Bronchial epithelial cell (primary cell): ENCODE measurements at regions not wholly inside any gene's neighbourhood (a gene's known extent, or its start where the extent isn't known, plus 50 kb on each side); places are given as distances from the start of the nearest gene placed in this dataset.

ENCODE experiments used
- DNase-seq: peaks from one replicate; pipeline ENCODE4 v3.0.0-alpha.2; 2010; ENCODE audit warnings: low read depth
- FAIRE-seq: peaks from 2 replicates; lab custom pipeline; 2011; peaks lifted over from hg19 to GRCh38; lab: Jason Lieb, UNC
- H3K27me3 ChIP-seq: 2 replicates; pipeline ENCODE4 v1.5.1; 2011; ENCODE audit warnings: low read length; ENCODE audit not compliant: control insufficient read depth, insufficient read depth
- H3K36me3 ChIP-seq: 2 replicates; pipeline ENCODE4 v1.5.1; 2011; ENCODE audit warnings: low read length; ENCODE audit not compliant: control insufficient read depth, insufficient read depth
- H3K4me3 ChIP-seq: 2 replicates; pipeline ENCODE4 v1.5.1; 2011; ENCODE audit warnings: mild to moderate bottlenecking, low read depth, low read length, control low read depth
- TF ChIP-seq, protein P1 (sequence below): IDR thresholded peaks from 2 replicates; pipeline ENCODE4 v1.5.1; 2011; ENCODE audit warnings: mild to moderate bottlenecking, moderate library complexity, low read length, control low read depth, inconsistent platforms; ENCODE audit not compliant: insufficient read depth, severe bottlenecking

DNA sequence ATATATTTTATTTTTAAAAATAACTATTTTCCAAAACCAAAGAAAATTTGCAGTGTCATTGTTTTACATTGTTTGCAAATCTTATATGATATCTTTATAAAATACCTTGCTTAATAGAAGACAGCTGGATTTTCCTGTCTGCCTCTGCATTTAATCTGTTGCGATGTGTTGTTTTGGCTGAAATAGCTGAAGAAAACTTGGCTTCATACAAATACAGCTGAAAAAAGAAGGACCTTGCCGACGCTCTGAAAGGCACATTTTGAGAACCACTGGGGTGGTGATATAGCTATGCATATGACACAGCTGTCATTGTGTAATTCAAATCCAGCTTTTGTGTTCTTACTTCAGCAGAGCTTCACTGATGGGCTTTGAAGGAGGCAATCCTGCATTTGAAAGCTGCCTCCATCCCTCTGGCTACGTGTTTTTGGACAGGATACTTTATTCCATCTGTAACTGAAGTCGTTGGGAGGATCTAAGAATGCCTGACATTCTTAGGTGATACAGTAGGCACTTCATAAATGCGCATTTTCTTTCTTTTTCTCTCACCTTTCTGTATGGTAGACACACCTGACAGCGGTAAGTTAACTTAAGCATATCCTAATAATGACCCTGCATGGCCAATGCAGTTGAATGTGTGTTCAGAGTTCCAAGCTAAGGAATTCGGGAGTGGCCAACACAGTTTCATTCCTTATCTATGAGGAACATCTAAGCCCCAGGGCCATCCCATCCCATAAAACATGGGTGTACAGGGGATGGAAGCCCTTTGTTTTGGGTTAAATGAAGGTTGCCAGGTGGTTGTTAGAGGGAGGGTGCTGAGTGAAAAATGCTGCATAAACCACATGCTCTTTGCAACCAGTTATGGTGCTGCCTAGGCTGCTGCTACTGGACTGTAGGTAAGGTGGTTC lies 213.0 kb downstream of the TFAP2A start:
- Histone ChIP-seq H3K27me3 (no peaks in the 10 kb centered on the region), H3K36me3 (no peaks in the 10 kb centered on the region), H3K4me3 (no peak overlapping the region)
- peak; percentile 10 for DNase-seq
- no peak for FAIRE-seq
- TF ChIP-seq, protein P1, sequence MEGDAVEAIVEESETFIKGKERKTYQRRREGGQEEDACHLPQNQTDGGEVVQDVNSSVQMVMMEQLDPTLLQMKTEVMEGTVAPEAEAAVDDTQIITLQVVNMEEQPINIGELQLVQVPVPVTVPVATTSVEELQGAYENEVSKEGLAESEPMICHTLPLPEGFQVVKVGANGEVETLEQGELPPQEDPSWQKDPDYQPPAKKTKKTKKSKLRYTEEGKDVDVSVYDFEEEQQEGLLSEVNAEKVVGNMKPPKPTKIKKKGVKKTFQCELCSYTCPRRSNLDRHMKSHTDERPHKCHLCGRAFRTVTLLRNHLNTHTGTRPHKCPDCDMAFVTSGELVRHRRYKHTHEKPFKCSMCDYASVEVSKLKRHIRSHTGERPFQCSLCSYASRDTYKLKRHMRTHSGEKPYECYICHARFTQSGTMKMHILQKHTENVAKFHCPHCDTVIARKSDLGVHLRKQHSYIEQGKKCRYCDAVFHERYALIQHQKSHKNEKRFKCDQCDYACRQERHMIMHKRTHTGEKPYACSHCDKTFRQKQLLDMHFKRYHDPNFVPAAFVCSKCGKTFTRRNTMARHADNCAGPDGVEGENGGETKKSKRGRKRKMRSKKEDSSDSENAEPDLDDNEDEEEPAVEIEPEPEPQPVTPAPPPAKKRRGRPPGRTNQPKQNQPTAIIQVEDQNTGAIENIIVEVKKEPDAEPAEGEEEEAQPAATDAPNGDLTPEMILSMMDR, result no peak

DNA sequence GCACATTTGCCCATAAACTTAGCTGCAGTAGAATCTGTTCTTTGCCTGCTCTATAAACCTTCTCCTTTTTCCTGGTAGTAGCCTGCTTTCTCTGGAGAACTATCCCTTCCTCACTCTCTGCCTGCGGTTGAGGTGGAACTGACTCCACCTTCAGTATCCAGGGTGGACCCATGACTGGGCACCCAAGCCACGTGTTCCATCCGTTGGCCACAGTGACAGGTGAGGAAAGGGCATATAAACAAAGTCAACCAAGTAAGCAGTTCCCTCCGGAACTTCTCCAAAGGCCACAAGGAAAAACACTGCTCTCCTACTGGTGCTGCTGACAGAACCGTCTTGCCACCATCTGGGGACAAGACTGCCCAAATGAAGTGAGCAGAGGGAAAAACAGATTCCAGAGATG lies 218.8 kb downstream of the TFAP2A start:
- H3K4me3 ChIP-seq, result no peak overlapping the region
- no peak for DNase-seq
- TF ChIP-seq, protein P1, result no peak
- no peaks in the 10 kb centered on the region for H3K36me3 ChIP-seq
- no peaks in the 10 kb centered on the region for H3K27me3 ChIP-seq
- FAIRE-seq, result no peak

DNA sequence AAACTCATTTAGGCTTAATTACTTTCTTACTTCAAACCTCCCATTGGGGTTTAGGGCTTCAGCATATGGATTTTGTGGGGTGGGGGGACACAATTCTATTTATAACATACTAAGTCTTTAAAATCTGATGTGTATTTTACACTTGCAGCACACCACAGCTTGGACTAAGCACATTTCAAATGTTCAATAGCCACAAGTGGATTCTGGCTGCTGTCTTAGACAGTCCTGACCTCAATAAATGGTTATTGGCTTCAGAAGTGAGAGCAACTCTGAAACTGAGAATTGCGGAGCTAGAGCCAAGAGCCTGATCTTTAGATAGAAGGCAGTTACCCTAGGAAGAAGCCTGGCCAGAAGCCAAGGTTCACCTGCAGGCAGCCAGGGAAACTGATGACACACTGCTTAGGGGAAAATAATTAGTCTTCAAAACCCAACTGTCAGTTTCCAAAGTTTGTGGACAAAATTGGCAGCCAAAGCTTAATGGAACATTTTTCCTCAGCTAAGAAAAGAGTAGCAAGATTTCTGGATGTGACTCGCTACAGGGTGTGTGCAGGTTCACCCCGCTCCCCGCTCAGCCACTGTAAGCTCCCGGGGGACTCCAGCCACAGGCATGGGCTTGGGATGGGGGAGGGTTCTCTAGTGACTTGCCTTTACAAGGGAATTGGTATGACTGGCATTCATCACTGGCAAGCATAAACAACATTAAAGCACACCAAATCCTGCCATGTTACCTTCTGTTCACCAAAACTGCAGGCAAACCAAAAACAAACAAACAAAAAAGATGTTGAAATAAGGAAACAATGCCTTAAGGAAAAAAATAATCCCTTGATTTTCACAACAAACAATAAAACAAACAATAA lies 219.8 kb downstream of the TFAP2A start:
- Histone ChIP-seq H3K27me3 (no peaks in the 10 kb centered on the region), H3K4me3 (no peak overlapping the region), H3K36me3 (no peaks in the 10 kb centered on the region)
- TF ChIP-seq, protein P1, result no peak
- DNase-seq (peak; percentile 10), FAIRE-seq (no peak)

DNA sequence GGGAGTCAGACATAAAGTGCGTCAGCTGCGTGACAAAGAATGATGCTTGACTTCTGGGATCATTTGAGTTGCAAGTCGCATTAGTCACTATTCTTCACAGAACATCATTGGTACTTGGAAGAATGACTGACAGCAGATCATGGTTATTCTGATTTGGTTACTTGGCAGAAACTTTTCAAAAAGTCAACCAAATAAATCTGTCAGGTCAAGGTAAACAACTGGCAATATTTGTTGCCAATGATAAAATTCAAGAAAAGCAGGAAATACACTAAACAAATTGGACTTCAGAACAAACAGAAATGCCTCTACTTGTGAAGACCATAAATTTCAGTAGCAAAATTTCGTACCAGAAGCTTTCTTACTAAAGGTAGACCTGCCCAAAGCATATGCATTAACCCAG lies 221.6 kb downstream of the TFAP2A start:
- TF ChIP-seq, protein P1, result no peak
- Histone ChIP-seq H3K27me3 (no peaks in the 10 kb centered on the region), H3K4me3 (no peak overlapping the region), H3K36me3 (no peaks in the 10 kb centered on the region)
- DNase-seq, result no peak
- FAIRE-seq, result no peak

DNA sequence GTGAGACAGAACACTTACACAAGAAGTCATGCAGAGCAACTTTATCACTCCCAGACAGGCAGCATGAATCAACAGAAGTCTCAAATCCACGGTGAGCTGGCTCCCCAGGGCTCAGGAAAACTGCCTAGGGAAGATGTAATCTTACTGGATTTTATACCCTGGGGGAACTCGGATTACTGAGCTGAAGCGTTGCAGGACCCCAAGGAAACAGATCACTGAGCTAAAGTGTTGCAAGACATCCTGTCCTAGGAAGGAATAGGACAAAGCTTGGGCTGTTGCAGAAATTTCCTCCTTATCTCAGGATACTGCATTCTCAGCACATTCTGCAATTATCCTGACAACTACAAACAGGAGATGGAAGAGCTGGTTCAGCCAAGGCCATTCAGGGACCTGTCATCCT lies 224.8 kb downstream of the TFAP2A start:
- H3K4me3 ChIP-seq, result no peak overlapping the region
- FAIRE-seq, result no peak
- TF ChIP-seq, protein P1, result no peak

More for the DNA sequence above, 224.8 kb downstream of the TFAP2A start:
- H3K36me3 ChIP-seq, result no peaks in the 10 kb centered on the region
- H3K27me3 ChIP-seq, result no peaks in the 10 kb centered on the region
- peak; percentile 71 for DNase-seq
